Vagina (tissue), 2 donors: ENCODE measurements at regions not wholly inside any gene's neighbourhood (a gene's known extent, or its start where the extent isn't known, plus 50 kb on each side); places are given as distances from the start of the nearest gene placed in this dataset.

Experiments
- CTCF ChIP-seq, 3 experiments: fragments of 450-650 bp in 2 of 3; fragments of 200-600 bp in 1 of 3; sonication (generic) in 1 of 3; IDR thresholded peaks; one replicate each; pipeline ENCODE4 v1.5.1; 2017 to 2019; ENCODE audit warnings: antibody characterized with exemption in 3 of 3, mild to moderate bottlenecking in 2 of 3, moderate library complexity in 2 of 3
- POLR2A ChIP-seq, 2 donors: fragments of 450-650 bp; IDR thresholded peaks; one replicate each; pipeline ENCODE4 v1.6.1; 2017; ENCODE audit warnings: antibody characterized with exemption in 2 of 2, mild to moderate bottlenecking in 2 of 2, moderate library complexity in 2 of 2

- TF ChIP-seq CTCF (IDR thresholded peaks at IDR 0.05): no peak
- TF ChIP-seq POLR2A (IDR thresholded peaks at IDR 0.05): no peak
Observed at GRCh38 chr11:8768625-8769333, 86.2 kb downstream of the RPL27A start.
